HS-5 (cell line): ENCODE measurements at regions not wholly inside any gene's neighbourhood (a gene's known extent, or its start where the extent isn't known, plus 50 kb on each side); places are given as distances from the start of the nearest gene placed in this dataset.

Experiments
- DNase-seq: peaks from one replicate; pipeline ENCODE4 v3.0.0-alpha.2; 2012; ENCODE audit warnings: low read depth

DNA sequence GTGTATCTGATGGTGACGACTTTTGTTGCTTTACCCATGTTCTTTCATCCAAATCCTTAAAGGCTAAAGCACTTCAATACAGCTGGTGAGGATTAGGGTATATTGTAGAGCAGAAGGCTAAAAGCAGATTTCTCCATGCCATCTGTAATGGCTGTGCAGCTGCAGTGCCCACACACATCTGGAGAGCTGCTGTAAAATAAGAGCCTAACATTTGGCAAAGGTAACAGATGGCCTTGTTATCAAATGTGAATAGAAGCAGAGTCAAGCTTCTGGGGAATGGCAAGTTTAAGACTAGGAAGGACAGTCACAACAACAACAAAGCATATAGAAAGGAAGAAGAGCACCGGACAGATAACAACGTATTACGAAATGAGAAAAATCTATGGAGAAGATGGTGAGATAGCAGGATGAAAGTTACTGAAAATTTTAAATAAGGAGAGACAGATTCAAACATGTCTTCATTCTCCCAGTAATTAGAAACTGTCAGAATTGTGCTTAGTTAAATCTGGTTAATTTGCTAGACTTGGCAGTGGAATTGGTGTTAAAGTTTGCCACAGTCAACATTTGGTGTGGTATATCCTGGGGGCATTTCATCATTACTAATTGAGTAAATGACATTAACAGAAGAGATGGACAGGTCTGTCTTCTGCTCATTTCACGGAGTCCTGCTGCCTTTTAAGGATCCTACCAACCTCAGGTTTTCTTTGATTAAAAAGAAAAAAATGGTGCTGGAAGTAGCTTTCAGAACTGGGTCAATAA lies 1093.2 kb downstream of the ADGRL2 start:
- DNase-seq = no peak

DNA sequence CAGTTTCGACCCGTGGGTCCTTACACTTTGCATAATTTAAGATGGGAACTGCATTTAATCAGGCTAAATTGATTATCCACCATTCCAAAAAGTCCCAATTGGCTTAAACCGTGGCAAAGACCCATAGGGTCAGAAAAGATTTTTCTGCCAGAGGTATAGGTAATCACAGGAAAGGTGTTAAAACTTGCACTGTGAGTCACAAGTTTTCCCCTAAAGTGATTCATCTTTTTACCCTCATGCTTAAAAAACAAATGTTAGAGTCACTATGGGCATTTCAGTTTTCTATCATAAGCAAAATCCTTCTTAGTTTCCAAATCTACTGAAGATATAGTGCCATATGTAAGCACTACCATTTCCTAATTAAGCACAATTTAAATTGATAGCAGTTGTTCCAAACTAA lies 1079.8 kb downstream of the ADGRL2 start:
- no peak for DNase-seq

DNA sequence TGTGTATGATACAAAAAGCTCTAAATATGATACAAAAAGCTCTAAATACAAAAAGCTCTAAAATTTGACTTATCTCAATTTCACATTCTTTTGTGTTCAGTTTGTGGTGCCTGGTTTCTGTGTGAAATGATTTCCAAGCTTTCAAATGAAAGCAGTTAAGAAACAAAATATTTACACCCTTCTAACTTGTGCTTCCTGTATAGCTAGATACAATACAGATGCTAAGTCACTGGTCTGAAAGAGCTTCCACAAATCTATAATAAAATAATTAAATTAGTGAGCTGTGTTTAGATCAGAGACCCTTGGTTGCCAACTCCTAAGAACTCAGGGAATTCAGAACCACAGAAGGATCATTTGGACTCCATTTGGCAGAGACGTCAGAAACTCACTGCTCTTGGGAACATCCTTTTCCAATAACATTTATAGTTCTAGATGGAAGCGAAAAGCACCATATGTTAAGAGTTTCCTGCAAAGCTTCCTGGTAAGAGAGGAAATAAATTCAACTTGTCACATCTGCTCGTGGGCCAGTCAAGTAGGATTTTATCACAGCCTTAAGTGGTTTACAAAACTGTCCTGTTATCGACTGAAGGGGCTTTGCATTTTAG lies 1079.1 kb downstream of the ADGRL2 start:
- no peak for DNase-seq

DNA sequence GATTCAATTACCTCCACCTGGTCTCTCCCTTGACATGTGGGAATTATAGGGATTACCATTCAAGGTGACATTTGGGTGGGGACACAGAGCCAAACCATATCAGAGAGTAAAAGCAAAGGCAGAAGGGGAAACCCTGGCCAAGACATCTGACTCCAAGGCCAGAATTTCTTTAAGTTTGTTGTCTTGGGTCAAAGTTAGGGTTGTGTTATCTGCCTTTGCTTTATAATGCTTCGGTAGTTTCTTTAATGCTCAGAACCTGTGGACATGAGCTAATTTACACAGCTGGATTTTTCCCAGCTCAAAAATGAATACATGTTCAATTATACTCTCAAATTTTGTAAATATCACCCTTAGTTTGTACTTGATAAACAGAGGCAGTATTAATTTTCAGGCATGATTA lies 1074.4 kb downstream of the ADGRL2 start:
- DNase-seq = no peak

DNA sequence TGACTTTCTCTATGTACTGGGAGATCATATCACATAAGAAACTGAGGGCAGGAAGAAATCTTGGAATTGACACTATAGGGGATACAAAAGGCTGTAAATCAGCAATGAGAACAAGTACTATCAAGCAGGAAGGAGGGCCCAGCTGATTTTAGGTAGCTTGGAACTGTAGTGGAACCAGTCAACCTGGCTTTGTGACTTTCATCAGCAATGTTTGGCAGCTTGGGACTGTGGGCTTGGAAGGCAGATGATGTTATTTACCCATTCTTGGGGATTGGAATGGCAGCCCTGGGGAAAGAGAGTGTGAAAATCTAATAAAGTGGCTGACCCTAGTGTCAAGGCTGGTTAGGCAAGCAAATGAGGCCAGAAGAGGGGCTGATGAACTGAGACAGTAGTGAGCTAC lies 1073.3 kb downstream of the ADGRL2 start:
- DNase-seq = no peak

DNA sequence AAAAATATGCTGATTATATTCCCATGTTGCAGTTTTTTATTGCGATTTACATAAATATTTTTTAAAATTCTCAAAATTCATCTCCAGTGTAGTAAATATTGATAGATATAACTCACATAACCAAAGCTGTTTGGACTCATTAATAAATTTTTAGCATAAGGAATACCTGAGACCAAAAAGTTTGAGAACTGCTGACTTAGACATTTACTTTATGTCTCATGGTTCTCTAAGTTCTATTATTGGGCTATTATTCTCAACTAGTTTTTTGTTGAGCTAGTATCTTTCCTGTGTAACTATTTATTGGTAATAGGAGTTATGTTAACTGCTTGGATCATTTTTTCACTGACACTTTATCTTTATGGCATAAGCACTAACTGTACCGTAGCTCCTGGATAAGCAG lies 1069.6 kb downstream of the ADGRL2 start:
- no peak for DNase-seq

DNA sequence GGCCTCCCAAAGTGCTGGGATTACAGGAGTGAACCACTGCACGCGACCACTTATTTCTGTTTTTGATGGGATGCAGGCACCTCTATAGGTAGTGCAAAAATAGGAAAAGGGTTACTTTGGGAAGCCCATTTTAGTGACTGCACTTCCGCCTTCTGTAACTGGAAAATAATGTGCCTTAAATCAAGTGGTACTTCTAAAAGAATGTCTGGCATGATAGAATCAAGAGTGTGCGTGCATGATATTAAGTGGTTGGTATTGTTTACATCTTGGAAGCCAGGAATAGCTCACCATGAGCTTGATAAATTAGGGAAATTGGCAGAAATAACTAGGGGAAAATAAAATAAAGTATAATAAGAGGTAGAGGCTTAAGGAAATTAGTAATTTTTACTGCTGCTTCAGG lies 1067.0 kb downstream of the ADGRL2 start:
- DNase-seq = no peak

DNA sequence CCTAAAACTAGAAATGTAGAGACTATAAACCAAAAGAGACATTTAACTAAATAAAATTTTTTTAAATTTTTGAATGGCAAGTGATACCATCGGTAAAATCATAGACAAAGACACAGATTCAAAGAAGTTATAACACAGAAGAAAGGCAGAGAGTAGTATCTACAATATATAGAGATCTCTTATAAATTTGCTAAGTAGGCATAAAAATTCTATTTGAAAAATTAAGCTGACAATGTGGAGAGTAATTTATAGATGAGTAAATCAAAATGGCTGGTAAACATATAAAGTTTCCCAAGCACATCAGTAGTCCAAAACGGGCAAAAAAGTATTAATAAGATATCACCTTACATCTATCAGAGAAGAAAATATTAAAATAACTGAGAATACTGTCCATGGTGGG lies 1061.0 kb downstream of the ADGRL2 start:
- no peak for DNase-seq

DNA sequence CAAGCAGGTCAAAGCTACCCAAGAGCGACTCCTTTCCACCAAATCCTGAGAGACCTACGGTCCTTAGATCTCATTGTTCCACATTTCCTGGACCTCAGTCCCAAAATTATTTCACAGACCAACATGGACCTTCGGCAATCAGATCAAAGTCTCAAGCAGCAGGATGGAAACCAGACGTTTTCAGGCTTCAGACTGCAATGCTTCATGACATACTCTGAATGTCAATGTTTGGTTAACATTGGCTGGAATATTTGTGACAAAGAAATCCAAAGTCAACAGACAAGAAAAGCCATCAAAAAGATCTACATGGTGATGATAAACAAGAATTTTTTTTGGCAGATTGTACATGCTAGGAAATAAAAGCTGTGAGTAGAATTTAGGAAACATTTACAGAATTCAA lies 1057.3 kb downstream of the ADGRL2 start:
- no peak for DNase-seq

DNA sequence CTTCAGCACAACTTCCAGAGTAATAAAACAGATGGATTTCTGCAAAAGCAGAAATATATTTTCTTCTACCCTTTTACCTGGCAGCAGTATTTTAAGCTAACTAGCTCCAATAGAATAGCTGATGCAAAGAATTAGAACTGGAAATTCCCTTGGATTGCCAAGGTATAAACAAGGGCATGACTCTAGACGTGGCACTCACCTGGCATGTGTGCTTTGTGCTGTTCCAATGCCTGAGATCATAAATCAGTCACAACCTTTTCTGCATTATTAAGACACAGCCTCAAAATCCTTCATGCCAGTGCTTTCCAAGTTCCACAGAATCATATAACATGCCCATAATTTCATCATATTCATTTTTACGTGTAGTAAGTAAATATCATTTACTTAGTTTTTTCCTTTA lies 1048.7 kb downstream of the ADGRL2 start:
- no peak for DNase-seq

DNA sequence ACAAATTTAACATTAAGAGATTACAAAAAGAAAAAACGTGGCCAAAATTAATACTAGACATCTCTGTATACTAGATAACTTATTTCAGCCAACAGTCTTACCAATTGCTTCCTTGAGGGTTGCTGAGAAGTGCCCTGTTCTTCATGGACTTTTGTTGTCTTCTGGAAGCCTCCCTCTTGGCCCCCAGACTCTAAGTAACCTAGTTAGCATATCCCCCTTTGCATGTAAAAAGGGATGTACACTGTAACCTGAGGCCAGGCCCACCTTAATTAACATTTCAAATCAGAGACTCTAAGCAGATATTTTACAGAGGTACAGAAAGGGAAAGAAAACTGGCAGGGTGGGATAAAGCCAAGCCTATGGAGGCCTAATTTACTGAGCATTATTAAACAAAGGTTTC lies 1047.3 kb downstream of the ADGRL2 start:
- no peak for DNase-seq

DNA sequence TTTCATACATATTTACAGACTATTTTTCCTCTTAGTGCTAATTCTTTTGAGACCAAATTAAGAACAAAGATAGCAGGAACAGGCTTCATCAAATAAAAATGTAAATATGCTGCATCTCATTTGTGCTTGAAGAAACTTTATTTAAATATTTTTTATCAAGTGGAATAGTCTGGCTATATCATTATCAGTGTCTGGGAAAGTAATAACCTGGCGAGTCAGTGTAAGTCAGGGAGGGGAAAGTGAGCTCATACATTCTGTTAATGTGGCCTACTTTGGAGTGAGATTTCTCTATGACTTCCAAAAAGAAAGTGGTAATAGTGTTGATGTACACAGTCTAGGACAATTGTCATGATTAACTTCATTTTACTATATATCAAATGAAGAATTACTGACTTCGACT lies 1045.1 kb downstream of the ADGRL2 start:
- DNase-seq = no peak

DNA sequence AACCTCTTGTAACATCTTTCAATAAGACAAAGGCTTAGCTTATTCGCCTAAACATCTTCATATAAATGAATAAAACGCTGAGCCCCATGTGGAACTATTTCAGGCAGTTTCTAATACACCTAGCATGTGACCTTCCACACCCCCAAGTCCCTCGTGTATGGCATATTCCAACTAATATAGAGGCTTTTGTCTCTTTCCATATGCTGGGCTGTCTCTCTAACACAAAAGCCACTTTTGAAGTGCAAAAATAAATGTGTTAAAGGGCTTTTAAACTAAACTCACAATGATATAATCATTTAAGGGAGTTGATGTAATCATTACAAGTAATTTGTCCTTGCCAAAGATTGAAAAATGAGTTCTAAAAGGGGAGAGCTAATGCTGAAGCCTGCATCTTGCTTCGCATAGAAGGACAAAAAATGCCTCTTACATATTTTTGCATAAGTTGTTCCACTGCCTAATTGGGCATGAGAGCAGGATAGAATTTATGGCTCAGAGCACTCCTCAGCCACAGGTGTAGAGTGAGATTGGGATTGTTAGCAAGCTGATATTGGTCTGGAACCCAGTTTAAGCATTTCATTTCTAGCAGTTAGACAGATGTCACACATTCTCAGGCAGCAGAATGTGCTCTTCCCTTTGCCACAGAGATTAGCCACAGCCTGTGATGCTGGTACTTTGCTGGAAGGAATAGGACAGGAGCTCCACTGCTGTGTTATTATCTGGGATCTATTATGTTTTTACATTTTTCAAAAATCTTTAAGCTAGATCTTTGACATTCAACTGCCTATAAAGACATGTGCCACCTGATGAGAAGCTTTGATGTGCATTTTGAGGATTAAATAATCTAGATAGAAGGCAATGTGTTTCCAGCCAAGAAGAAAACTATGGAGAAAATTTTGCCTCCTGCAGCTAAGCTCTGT lies 1044.4 kb downstream of the ADGRL2 start:
- DNase-seq = no peak

DNA sequence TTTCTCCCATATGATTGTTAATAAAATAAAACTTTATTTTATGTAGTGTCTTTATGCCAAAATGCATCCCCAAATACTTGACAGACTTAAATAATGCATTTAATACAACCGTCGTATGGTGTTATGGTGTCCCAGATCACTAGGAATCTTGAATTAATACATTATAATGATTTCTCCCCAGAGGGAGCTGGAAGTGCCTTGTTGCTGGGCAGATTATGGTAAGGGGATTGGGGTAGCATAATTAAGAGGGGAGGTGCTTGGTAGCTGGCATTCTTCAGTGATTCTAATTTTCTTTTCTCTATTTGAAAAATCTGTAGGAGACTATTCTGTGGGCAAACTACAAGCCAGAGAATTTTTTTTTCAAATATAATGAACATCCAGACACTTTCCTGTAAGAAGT lies 1043.7 kb downstream of the ADGRL2 start:
- DNase-seq = no peak

DNA sequence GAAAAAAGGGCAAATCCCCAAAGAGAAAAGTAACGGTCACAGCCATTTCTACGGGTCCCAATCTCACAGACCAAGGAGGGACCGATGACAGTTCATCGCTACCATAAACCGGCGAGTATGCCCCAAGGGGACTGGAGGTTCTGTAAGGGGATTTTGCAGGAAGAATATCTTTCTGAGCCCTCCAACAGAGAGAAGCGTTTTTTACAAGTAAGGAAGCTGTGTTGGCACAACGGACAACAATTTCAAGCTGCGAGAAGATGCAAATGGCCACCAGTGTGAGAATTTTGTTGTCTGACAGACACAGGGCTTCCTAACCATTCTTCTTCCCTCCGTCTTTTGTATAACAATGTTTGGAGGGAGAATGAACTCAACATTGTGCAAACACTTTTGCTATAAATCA lies 1043.1 kb downstream of the ADGRL2 start:
- no peak for DNase-seq

DNA sequence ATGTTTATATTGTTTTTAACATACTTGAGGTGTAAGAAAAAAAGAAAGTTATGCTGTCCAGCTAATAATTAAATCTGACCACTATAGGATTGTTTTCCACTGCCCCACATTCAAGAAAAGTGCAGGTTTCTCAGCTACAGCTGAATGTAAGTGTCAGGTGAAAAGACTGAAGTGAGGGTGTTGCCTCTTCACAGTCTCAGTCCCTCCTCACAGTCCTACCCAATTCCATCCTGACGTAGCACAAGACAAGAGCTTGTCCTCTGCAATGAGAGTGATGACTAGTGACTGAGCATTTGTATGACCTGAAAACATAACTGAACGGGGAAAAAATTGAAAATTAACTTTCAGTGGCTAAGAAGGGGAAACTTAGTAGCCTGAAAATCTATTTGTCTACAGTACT lies 1039.5 kb downstream of the ADGRL2 start:
- no peak for DNase-seq

DNA sequence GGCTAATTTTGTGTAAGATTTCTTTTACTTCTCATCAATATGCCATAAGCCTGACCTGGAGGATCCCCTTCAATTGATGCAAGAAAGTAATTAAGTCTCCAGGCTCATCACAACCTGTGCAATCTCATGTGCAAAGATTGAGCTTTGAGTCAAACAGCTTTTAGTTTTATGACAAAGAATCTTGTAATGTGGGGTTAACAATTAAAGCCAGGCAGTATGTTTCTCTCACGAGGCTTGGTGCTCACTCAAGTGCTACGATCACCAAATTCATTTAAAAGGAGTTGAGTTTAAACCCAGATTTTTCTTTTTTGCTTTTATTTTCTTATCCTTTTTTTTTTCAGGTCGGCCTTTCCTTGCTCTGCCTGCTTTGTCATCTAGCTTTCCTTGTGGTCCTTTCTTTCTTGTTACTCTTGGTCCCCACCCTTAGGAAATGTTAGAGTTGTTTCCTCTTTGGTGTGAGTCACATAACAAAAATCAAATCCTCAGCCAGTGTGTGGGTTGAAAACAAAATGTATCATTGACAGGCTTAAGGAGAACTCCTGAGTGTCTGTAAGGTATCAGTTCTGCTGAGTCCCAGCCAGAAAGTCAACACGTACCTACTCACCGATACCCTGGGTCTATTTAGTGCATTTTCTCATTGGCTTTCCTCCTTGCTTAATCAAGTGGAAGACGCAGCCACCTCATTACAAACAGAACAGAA lies 1037.2 kb downstream of the ADGRL2 start:
- DNase-seq = no peak

DNA sequence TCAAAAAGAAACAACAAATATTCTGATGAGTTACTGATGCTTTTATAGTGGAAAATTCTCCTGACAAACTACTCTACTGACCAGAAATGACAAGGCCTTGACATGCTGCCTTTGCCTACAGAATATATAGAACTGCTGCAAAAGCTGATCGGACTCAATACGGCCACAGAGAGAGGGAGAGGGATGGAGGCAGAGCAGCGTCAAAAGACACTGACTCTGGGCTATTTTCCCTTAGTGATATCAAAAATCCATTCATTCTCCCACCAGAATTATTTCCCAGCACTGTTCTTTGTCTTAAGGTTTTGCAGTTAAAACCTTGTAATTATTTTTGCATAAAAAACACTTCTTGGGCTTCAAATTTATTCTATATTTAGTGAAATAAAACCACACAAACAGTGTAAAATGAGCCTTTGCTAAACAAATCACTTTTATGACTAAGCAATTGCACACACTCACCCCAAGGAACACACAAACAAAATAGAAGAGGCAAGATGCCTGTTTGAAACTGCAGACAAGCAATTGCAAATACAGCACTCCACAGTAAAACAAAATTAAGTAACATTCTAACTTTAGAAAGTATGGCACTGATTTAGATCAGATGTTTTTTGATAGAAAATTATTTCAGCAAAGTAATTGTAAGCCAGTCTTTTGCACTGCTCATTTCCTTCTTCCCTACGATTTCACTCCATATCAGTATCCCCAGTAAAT lies 1036.4 kb downstream of the ADGRL2 start:
- DNase-seq = no peak

DNA sequence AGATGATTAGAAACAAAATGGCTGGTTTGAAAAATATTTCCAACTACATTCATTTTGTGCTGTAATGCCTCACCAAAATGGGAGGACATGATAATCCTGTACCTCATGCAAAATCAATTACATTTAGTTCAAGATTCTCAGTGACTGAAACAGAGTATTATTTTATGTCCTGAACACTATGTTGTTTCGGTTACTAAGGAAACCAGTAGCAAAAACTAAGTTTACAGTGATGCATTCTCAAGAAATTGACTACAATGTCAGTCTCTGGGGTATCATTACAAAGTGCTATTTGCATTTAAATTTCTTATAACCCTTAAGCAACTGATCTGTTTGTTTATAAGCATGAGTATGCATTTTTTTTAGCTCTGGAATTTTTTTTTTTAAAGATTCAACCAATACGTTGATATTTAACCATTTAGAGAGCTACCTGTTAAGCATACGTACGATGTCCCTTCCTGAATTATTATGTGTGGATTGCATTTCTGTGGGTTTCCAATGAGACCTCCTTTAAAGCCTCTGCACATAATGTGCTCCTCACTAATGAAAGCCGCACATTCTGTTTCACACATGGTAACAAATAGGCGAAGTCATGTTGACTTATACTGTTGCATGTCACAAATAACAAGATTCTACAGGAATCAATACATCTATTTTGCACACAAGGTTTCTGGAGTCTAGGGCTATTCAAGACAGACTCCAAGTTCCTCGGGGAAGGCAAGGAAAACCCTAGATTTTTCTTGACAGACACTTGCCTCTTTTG lies 1035.7 kb downstream of the ADGRL2 start:
- DNase-seq = no peak

DNA sequence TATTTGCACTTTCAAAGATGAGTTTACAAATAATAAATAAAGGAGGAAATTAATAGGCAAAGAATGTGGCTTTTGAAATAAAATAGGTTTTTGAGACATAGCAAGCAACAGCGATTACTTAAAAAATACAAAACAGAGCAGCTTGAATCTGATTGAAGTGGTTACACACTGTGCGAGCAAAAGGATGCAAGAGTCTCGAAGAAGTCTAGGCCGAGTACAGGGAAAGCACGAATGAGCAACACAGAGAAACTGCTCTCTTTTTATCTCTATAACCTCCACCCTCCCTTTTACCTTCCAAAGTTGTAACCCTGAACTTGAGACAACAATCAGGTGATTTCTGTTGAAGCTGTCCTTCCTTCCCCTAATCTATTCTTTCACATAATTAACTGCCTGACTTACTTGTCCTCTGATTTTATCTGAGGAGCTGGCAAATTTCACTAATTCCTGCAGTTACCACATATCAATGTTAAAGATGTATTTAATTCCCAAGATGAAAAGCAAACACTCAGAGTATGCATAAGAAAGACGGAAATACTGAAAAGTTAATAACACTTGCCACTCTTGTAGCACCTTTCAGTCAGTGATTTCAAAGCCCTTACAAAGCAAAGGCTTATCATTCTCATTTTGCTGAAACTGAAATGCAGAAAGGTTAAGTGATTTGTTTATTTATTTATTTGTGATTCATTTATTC lies 1030.1 kb downstream of the ADGRL2 start:
- DNase-seq = no peak
